NOMO-1 treated with dmso at 0.1 percent for 144 hours (cell line): ENCODE measurements at regions not wholly inside any gene's neighbourhood (a gene's known extent, or its start where the extent isn't known, plus 50 kb on each side); places are given as distances from the start of the nearest gene placed in this dataset.

Source experiments
- DNase-seq: peaks from one replicate; lab custom pipeline; 2025; ENCODE audit not compliant: unreplicated experiment; lab: John Stamatoyannopoulos, UW

- DNase-seq = no peak
These were observed 52.0 kb downstream of the MAGEF1 start for GRCh38 chr3:184659797-184660301.

- no peak for DNase-seq
These were observed 53.5 kb downstream of the MAGEF1 start for GRCh38 chr3:184658223-184658928.

- DNase-seq = no peak
These were observed 54.8 kb downstream of the MAGEF1 start for GRCh38 chr3:184656829-184657681.

GRCh38 chr3:184656458-184656828, 55.4 kb downstream of the MAGEF1 start:
- no peak for DNase-seq

- DNase-seq = no peak
These were observed 56.3 kb downstream of the MAGEF1 start for GRCh38 chr3:184655597-184655996.

- DNase-seq = no peak
These were observed 57.5 kb downstream of the MAGEF1 start for GRCh38 chr3:184654375-184654774.

- no peak for DNase-seq
These were observed 59.4 kb downstream of the MAGEF1 start for GRCh38 chr3:184652465-184652864.

GRCh38 chr3:184651904-184652303, 60.0 kb downstream of the MAGEF1 start:
- no peak for DNase-seq

- no peak for DNase-seq
These were observed 63.2 kb downstream of the MAGEF1 start for GRCh38 chr3:184648636-184649035.

GRCh38 chr3:184647405-184647936, 64.4 kb downstream of the MAGEF1 start:
- no peak for DNase-seq

- no peak for DNase-seq
These were observed 66.5 kb downstream of the MAGEF1 start for GRCh38 chr3:184645336-184645735.

- no peak for DNase-seq
These were observed 68.4 kb downstream of the MAGEF1 start for GRCh38 chr3:184643442-184643841.

- DNase-seq = no peak
These were observed 69.1 kb downstream of the MAGEF1 start for GRCh38 chr3:184642631-184643285.

GRCh38 chr3:184641430-184641829, 70.4 kb downstream of the MAGEF1 start:
- no peak for DNase-seq

- no peak for DNase-seq
These were observed 72.5 kb downstream of the MAGEF1 start for GRCh38 chr3:184639351-184639750.

- DNase-seq = peak; percentile 88
These were observed 74.2 kb downstream of the MAGEF1 start for GRCh38 chr3:184637705-184638104.

- DNase-seq = no peak
These were observed 75.0 kb downstream of the MAGEF1 start for GRCh38 chr3:184636741-184637316.

GRCh38 chr3:184635774-184636173, 74.2 kb downstream of the EPHB3 start:
- DNase-seq = no peak

GRCh38 chr3:184635126-184635525, 73.5 kb downstream of the EPHB3 start:
- DNase-seq = no peak

- DNase-seq = no peak
These were observed 71.6 kb downstream of the EPHB3 start for GRCh38 chr3:184633237-184633579.

GRCh38 chr3:184632551-184633236, 71.1 kb downstream of the EPHB3 start:
- no peak for DNase-seq
